CD8-positive, alpha-beta memory T cell (primary cell): ENCODE measurements at regions not wholly inside any gene's neighbourhood (a gene's known extent, or its start where the extent isn't known, plus 50 kb on each side); places are given as distances from the start of the nearest gene placed in this dataset.
"Not testable (repeated sequence)": the region's sequence is repeated elsewhere in the genome, so short reads cannot be mapped to it uniquely, and the experiment has no call there.

Source experiments
- CTCF ChIA-PET: fragments of 350-600 bp; sonication (Branson Sonifier 250); formaldehyde crosslinking; loops from one replicate; lab custom pipeline; 2021; ENCODE audit warnings: antibody characterized with exemption; lab: Charles Lee
- POLR2A ChIA-PET: fragments of 350-600 bp; sonication (Branson Sonifier 250); formaldehyde crosslinking; loops from one replicate; lab custom pipeline; 2021; ENCODE audit warnings: antibody characterized with exemption; lab: Charles Lee
- DNase-seq, 5 donors: peaks; one replicate each; pipeline versions ENCODE4 v3.0.0 to v3.0.0-alpha.2; 2020 to 2022; ENCODE audit warnings: mixed read lengths in 1 of 5
- H3K27ac ChIP-seq: one replicate; pipeline ENCODE4 v1.7.0; 2013; ENCODE audit warnings: low read depth, mild to moderate bottlenecking, low read length, moderate library complexity
- H3K27me3 ChIP-seq: 2 replicates; pipeline ENCODE4 v1.7.0; 2013; ENCODE audit warnings: low read length, mild to moderate bottlenecking; ENCODE audit not compliant: insufficient read depth, poor library complexity, severe bottlenecking
- H3K36me3 ChIP-seq: 2 replicates; pipeline ENCODE4 v1.7.0; 2013; ENCODE audit warnings: mild to moderate bottlenecking, low read length, moderate library complexity; ENCODE audit not compliant: insufficient read depth
- H3K4me1 ChIP-seq: 2 replicates; pipeline ENCODE4 v1.7.0; 2013; ENCODE audit warnings: mild to moderate bottlenecking, low read length, moderate library complexity; ENCODE audit not compliant: insufficient read depth
- H3K4me3 ChIP-seq: 2 replicates; pipeline ENCODE4 v1.7.0; 2013; ENCODE audit warnings: mild to moderate bottlenecking, low read length
- H3K9me3 ChIP-seq: 2 replicates; pipeline ENCODE4 v1.7.0; 2013; ENCODE audit warnings: mild to moderate bottlenecking, low read length
- H3K27ac Mint-ChIP-seq, 8 donors: one replicate each; pipeline ENCODE4 v1.8.0; 2020 to 2021; ENCODE audit warnings: mixed read lengths in 8 of 8, mild to moderate bottlenecking in 6 of 8, inconsistent platforms in 3 of 8, moderate library complexity in 3 of 8
- H3K27me3 Mint-ChIP-seq, 2 donors: one replicate each; pipeline ENCODE4 v1.8.0; 2020 to 2021; ENCODE audit warnings: mixed read lengths in 2 of 2, mild to moderate bottlenecking in 1 of 2, moderate library complexity in 1 of 2
- H3K36me3 Mint-ChIP-seq, 3 donors: one replicate each; pipeline ENCODE4 v1.8.0; 2020 to 2021; ENCODE audit warnings: mixed read lengths in 3 of 3, inconsistent platforms in 1 of 3, mild to moderate bottlenecking in 1 of 3
- H3K4me1 Mint-ChIP-seq, 3 donors: one replicate each; pipeline ENCODE4 v1.8.0; 2020 to 2021; ENCODE audit warnings: mixed read lengths in 3 of 3, inconsistent platforms in 1 of 3, mild to moderate bottlenecking in 1 of 3
- H3K4me3 Mint-ChIP-seq, 7 donors: one replicate each; pipeline ENCODE4 v1.8.0; 2020 to 2021; ENCODE audit warnings: mixed read lengths in 7 of 7, mild to moderate bottlenecking in 6 of 7, moderate library complexity in 4 of 7, inconsistent platforms in 2 of 7
- H3K9me3 Mint-ChIP-seq, 5 donors: one replicate each; pipeline ENCODE4 v1.8.0; 2020 to 2022; ENCODE audit warnings: mixed read lengths in 5 of 5, mild to moderate bottlenecking in 3 of 5, moderate library complexity in 2 of 5, inconsistent platforms in 1 of 5

DNA sequence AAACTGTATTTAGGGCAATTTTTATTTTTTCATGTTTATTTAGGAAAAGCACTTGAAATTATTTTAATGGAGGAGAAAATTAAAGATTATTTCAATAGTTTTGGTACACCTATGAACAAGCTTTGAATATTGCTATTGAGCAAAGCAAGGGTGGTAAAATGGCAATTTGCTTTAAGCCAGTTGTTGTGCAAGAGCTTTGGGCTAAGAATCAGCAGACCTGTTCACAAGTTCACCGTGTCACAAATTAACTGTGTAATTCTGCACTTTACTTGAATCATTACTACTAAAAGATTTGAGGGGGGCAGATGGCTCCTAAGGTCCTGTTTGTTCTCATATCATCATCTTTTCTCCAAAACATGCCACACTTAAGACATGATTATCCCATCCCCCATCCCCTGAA is 238.9 kb upstream of the GBE1 start:
- no peak overlapping the region for H3K27ac ChIP-seq
- Mint-ChIP-seq H3K4me1 (no peaks in the 10 kb centered on the region), H3K4me3 (no peak overlapping the region), H3K27me3 (peaks cover 0 to 2% of the 10 kb centered on the region in 2 donors), H3K36me3 (no peaks in the 10 kb centered on the region), H3K27ac (no peak overlapping the region), H3K9me3 (peaks cover 0 to 10% (median 1%) of the 10 kb centered on the region in 5 donors)
- POLR2A ChIA-PET = no interaction called here
- CTCF ChIA-PET = no interaction called here
- H3K4me1 ChIP-seq = no peaks in the 10 kb centered on the region
- no peak for DNase-seq
- H3K9me3 ChIP-seq = no peaks in the 10 kb centered on the region
- H3K36me3 ChIP-seq = no peaks in the 10 kb centered on the region
- H3K27me3 ChIP-seq = no peaks in the 10 kb centered on the region
- no peak overlapping the region for H3K4me3 ChIP-seq

- Histone ChIP-seq H3K4me3 (no peak overlapping the region), H3K4me1 (no peaks in the 10 kb centered on the region), H3K9me3 (no peaks in the 10 kb centered on the region), H3K27ac (no peak overlapping the region), H3K27me3 (no peaks in the 10 kb centered on the region), H3K36me3 (no peaks in the 10 kb centered on the region)
- H3K27ac Mint-ChIP-seq = no peak overlapping the region
- DNase-seq = no peak
- H3K9me3 Mint-ChIP-seq = peaks cover 0 to 10% (median 1%) of the 10 kb centered on the region in 5 donors
- H3K4me1 Mint-ChIP-seq = no peaks in the 10 kb centered on the region
- no peak overlapping the region for H3K4me3 Mint-ChIP-seq
- POLR2A ChIA-PET = no interaction called here
- CTCF ChIA-PET = no interaction called here
- H3K36me3 Mint-ChIP-seq = no peaks in the 10 kb centered on the region
- peaks cover 0 to 2% of the 10 kb centered on the region in 2 donors for H3K27me3 Mint-ChIP-seq
Observed at GRCh38 chr3:81998907-81999306, 237.5 kb upstream of the GBE1 start.

GRCh38 chr3:81998139-81998755 is 236.8 kb upstream of the GBE1 start:
- Mint-ChIP-seq H3K9me3 (peaks cover 0 to 10% (median 1%) of the 10 kb centered on the region in 5 donors), H3K4me1 (no peaks in the 10 kb centered on the region), H3K4me3 (no peak overlapping the region), H3K27ac (no peak overlapping the region), H3K36me3 (no peaks in the 10 kb centered on the region), H3K27me3 (peaks cover 0 to 2% of the 10 kb centered on the region in 2 donors)
- no peaks in the 10 kb centered on the region for H3K9me3 ChIP-seq
- POLR2A ChIA-PET = no interaction called here
- no peaks in the 10 kb centered on the region for H3K36me3 ChIP-seq
- no peaks in the 10 kb centered on the region for H3K4me1 ChIP-seq
- DNase-seq = no peak
- H3K27ac ChIP-seq = no peak overlapping the region
- no peaks in the 10 kb centered on the region for H3K27me3 ChIP-seq
- CTCF ChIA-PET = no interaction called here
- no peak overlapping the region for H3K4me3 ChIP-seq

- CTCF ChIA-PET = no interaction called here
- no peak overlapping the region for H3K27ac ChIP-seq
- H3K36me3 ChIP-seq = no peaks in the 10 kb centered on the region
- no peak overlapping the region for H3K4me3 ChIP-seq
- Mint-ChIP-seq H3K27ac (no peak overlapping the region), H3K27me3 (peaks cover 0 to 2% of the 10 kb centered on the region in 2 donors), H3K36me3 (no peaks in the 10 kb centered on the region), H3K9me3 (peaks cover 0 to 10% (median 1%) of the 10 kb centered on the region in 5 donors), H3K4me3 (no peak overlapping the region), H3K4me1 (no peaks in the 10 kb centered on the region)
- no peaks in the 10 kb centered on the region for H3K9me3 ChIP-seq
- H3K27me3 ChIP-seq = no peaks in the 10 kb centered on the region
- DNase-seq = no peak
- POLR2A ChIA-PET = no interaction called here
- H3K4me1 ChIP-seq = no peaks in the 10 kb centered on the region
Observed at GRCh38 chr3:81997390-81997789, 235.9 kb upstream of the GBE1 start.

DNA sequence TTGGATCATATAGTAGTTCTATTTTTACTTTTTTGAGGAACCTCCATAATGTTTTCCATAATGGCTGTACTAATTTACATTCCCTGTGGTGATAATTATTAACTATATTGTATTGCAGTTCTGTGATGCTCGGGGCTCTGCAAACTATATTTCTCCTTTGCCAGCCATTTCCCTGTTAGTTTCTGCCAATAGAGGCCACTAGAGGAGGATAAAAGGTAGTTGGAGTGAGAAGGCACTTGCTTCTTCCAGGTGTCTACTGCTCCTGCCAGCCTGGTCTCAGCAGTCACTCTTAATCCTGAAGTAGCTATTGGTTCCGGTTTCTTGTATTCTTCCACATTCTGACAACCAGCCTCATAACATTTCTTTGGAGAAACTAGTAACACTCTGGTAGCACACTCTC is 233.9 kb upstream of the GBE1 start:
- Mint-ChIP-seq H3K4me1 (no peaks in the 10 kb centered on the region), H3K27ac (no peak overlapping the region), H3K4me3 (no peak overlapping the region), H3K27me3 (peaks cover 0 to 2% of the 10 kb centered on the region in 2 donors), H3K36me3 (no peaks in the 10 kb centered on the region), H3K9me3 (peaks cover 0 to 10% (median under 1%) of the 10 kb centered on the region in 5 donors)
- Histone ChIP-seq H3K4me1 (no peaks in the 10 kb centered on the region), H3K27me3 (no peaks in the 10 kb centered on the region), H3K9me3 (no peaks in the 10 kb centered on the region), H3K4me3 (no peak overlapping the region), H3K36me3 (no peaks in the 10 kb centered on the region), H3K27ac (no peak overlapping the region)
- DNase-seq = no peak
- CTCF ChIA-PET = no interaction called here
- POLR2A ChIA-PET = no interaction called here

DNA sequence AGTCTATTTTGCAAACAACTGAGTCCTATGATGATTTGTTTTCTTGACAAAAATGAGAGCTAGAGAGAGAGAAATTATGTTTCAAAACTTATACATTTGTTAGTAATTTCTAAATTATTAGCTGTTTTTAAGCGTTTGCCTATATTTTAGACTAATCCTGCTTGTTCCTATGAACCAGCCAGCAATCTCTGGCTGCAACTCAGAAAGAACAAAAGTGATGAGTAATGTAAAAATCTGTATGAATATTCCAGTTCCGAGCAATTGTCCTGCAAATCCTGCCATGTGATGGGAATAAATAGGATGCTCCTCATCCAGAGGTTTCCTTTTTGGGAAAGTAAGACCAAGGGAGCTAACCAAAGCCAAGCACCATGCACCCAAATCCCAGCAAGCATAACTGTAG is 228.3 kb upstream of the GBE1 start:
- Histone ChIP-seq H3K36me3 (no peaks in the 10 kb centered on the region), H3K4me3 (no peak overlapping the region), H3K4me1 (no peaks in the 10 kb centered on the region), H3K27me3 (no peaks in the 10 kb centered on the region), H3K9me3 (no peaks in the 10 kb centered on the region), H3K27ac (no peak overlapping the region)
- no peak for DNase-seq
- no peak overlapping the region for H3K4me3 Mint-ChIP-seq
- ChIA-PET POLR2A (no interaction called here), CTCF (no interaction called here)
- peaks cover 4 to 13% (median 7%) of the 10 kb centered on the region in 5 donors for H3K9me3 Mint-ChIP-seq
- no peaks in the 10 kb centered on the region for H3K4me1 Mint-ChIP-seq
- no peak overlapping the region for H3K27ac Mint-ChIP-seq
- H3K36me3 Mint-ChIP-seq = no peaks in the 10 kb centered on the region
- no peaks in the 10 kb centered on the region for H3K27me3 Mint-ChIP-seq

DNA sequence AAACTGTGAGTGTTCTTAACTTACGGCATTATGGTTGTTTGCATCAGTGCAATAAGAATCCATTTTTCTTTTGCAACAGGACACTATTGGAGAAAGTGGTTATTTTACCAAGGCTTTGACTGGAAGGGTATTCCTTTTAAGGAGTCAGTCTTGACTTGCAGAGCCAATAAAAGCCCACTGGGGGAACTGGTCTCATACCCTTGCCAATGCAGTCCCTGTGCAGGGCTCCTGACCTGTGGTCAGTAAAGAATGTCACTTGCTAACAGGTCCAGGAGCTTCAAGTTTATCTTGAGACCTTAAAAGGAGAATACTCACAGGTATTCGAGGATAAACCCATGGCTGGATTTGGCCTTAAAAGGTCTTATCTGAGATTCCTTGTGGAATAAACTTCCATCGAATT is 227.8 kb upstream of the GBE1 start:
- no peaks in the 10 kb centered on the region for H3K36me3 ChIP-seq
- H3K27me3 Mint-ChIP-seq = no peaks in the 10 kb centered on the region
- H3K4me1 ChIP-seq = no peaks in the 10 kb centered on the region
- CTCF ChIA-PET = no interaction called here
- H3K9me3 ChIP-seq = no peaks in the 10 kb centered on the region
- no peaks in the 10 kb centered on the region for H3K4me1 Mint-ChIP-seq
- no peak overlapping the region for H3K27ac ChIP-seq
- POLR2A ChIA-PET = no interaction called here
- peaks cover 4 to 13% (median 7%) of the 10 kb centered on the region in 5 donors for H3K9me3 Mint-ChIP-seq
- no peak overlapping the region for H3K4me3 ChIP-seq
- no peak for DNase-seq
- no peaks in the 10 kb centered on the region for H3K36me3 Mint-ChIP-seq
- no peak overlapping the region for H3K4me3 Mint-ChIP-seq
- no peak overlapping the region for H3K27ac Mint-ChIP-seq
- no peaks in the 10 kb centered on the region for H3K27me3 ChIP-seq

- CTCF ChIA-PET, H3K27me3 ChIP-seq, DNase-seq, H3K4me3 ChIP-seq, H3K36me3 Mint-ChIP-seq, H3K27me3 Mint-ChIP-seq, POLR2A ChIA-PET, H3K27ac ChIP-seq, H3K9me3 ChIP-seq, H3K4me3 Mint-ChIP-seq, H3K27ac Mint-ChIP-seq, H3K4me1 Mint-ChIP-seq, H3K36me3 ChIP-seq, H3K4me1 ChIP-seq: not testable (repeated sequence)
- peaks cover 4 to 15% (median 7%) of the 10 kb centered on the region in 5 donors for H3K9me3 Mint-ChIP-seq
Observed at GRCh38 chr3:81987412-81987811, 226.0 kb upstream of the GBE1 start.
